Neural cell (in vitro differentiated cells): ENCODE measurements at regions not wholly inside any gene's neighbourhood (a gene's known extent, or its start where the extent isn't known, plus 50 kb on each side); places are given as distances from the start of the nearest gene placed in this dataset.

Source experiments
- CTCF ChIP-seq: fragments of 450-650 bp; IDR thresholded peaks from 2 replicates; pipeline ENCODE4 v1.5.1; 2014; ENCODE audit warnings: antibody characterized with exemption, mild to moderate bottlenecking, moderate library complexity; ENCODE audit not compliant: poor library complexity, severe bottlenecking
- EP300 ChIP-seq: fragments of 450-650 bp; conservative IDR thresholded peaks from 2 replicates; pipeline ENCODE4 v1.6.1; 2014; ENCODE audit warnings: antibody characterized with exemption, mild to moderate bottlenecking, moderate library complexity; ENCODE audit not compliant: poor library complexity, severe bottlenecking
- EZH2 ChIP-seq: fragments of 200-600, 300-800 bp; shearing (Covaris generic), sonication (generic); IDR thresholded peaks from 2 replicates; pipeline ENCODE4 v1.6.1; 2014; ENCODE audit warnings: antibody characterized with exemption, low read length, borderline replicate concordance, mild to moderate bottlenecking; ENCODE audit not compliant: insufficient read depth, poor library complexity, severe bottlenecking
- MXI1 ChIP-seq: fragments of 450-650 bp; conservative IDR thresholded peaks from 2 replicates; pipeline ENCODE4 v1.6.1; 2014; ENCODE audit warnings: antibody characterized with exemption, mild to moderate bottlenecking; ENCODE audit not compliant: poor library complexity, severe bottlenecking
- POLR2AphosphoS5 ChIP-seq: IDR thresholded peaks from 2 replicates; pipeline ENCODE4 v1.6.1; 2012
- RAD21 ChIP-seq: fragments of 450-650 bp; conservative IDR thresholded peaks from 2 replicates; pipeline ENCODE4 v1.6.1; 2014; ENCODE audit warnings: antibody characterized with exemption, mild to moderate bottlenecking, moderate library complexity
- REST ChIP-seq: IDR thresholded peaks from 2 replicates; pipeline ENCODE4 v1.6.1; 2012; ENCODE audit warnings: borderline replicate concordance
- SMC3 ChIP-seq: fragments of 450-650 bp; conservative IDR thresholded peaks from 2 replicates; pipeline ENCODE4 v1.6.1; 2014; ENCODE audit warnings: antibody characterized with exemption, mild to moderate bottlenecking, moderate library complexity; ENCODE audit not compliant: poor library complexity
- TAF1 ChIP-seq: IDR thresholded peaks from 2 replicates; pipeline ENCODE4 v1.6.1; 2012; ENCODE audit warnings: low read depth

GRCh38 chr2:76444732-76445131 lies 734.0 kb upstream of the GCFC2 start:
- TF ChIP-seq REST (no peak), CTCF (no peak), RAD21 (no peak), EP300 (no peak), EZH2 (no peak), TAF1 (no peak), SMC3 (no peak), MXI1 (no peak), POLR2AphosphoS5 (no peak)
